Calu3 (cell line): ENCODE measurements at regions not wholly inside any gene's neighbourhood (a gene's known extent, or its start where the extent isn't known, plus 50 kb on each side); places are given as distances from the start of the nearest gene placed in this dataset.

ENCODE experiments used
- BruUV-seq: library from RNA; stranded (reverse); fragments of 400-500 nt; replicated peaks from 2 replicates; lab custom pipeline; 2021; lab: Mats Ljungman, UMichigan
- CTCF ChIA-PET: fragments of 300-600 bp; sonication (Branson Sonifier 250); formaldehyde crosslinking; loops from one replicate; lab custom pipeline; 2022; ENCODE audit warnings: antibody characterized with exemption; lab: Charles Lee
- DNase-seq: peaks from one replicate; pipeline ENCODE4 v3.0.0; 2022
- H3K27ac Mint-ChIP-seq: one replicate; pipeline ENCODE4 v1.8.0; 2022; ENCODE audit warnings: mixed read lengths; ENCODE audit not compliant: unreplicated experiment
- H3K27me3 Mint-ChIP-seq: one replicate; pipeline ENCODE4 v1.8.0; 2022; ENCODE audit warnings: mixed read lengths; ENCODE audit not compliant: unreplicated experiment
- H3K36me3 Mint-ChIP-seq: one replicate; pipeline ENCODE4 v1.8.0; 2022; ENCODE audit warnings: mild to moderate bottlenecking, moderate library complexity, mixed read lengths; ENCODE audit not compliant: insufficient read depth, unreplicated experiment
- H3K4me1 Mint-ChIP-seq: one replicate; pipeline ENCODE4 v1.8.0; 2022; ENCODE audit warnings: mild to moderate bottlenecking, low read depth, mixed read lengths; ENCODE audit not compliant: unreplicated experiment
- H3K4me3 Mint-ChIP-seq: one replicate; pipeline ENCODE4 v1.8.0; 2022; ENCODE audit warnings: mild to moderate bottlenecking, low read depth, moderate library complexity, mixed read lengths; ENCODE audit not compliant: unreplicated experiment
- H3K9me3 Mint-ChIP-seq: one replicate; pipeline ENCODE4 v1.8.0; 2022; ENCODE audit warnings: low read depth, mixed read lengths; ENCODE audit not compliant: unreplicated experiment
- CTCF ChIP-seq: fragments of 200-600 bp; IDR thresholded peaks from one replicate; pipeline ENCODE4 v1.8.0; 2022; ENCODE audit warnings: antibody characterized with exemption; ENCODE audit not compliant: unreplicated experiment
- intact Hi-C: fragments of 100-400 bp; cut with micrococcal nuclease; formaldehyde crosslinking; loops from one replicate; pipeline ENCODE4 v1.10.0; 2022; ENCODE audit not compliant: unreplicated experiment

- DNase-seq = no peak
- intact Hi-C loops = no loop called here
- peaks cover 62% of the 10 kb centered on the region for H3K27me3 Mint-ChIP-seq
- H3K4me3 Mint-ChIP-seq = no peak overlapping the region
- H3K36me3 Mint-ChIP-seq = no peaks in the 10 kb centered on the region
- BruUV-seq = no TSS peak
- CTCF ChIA-PET = no interaction called here
- no peak overlapping the region for H3K27ac Mint-ChIP-seq
- H3K4me1 Mint-ChIP-seq = no peaks in the 10 kb centered on the region
- TF ChIP-seq CTCF = no peak
- H3K9me3 Mint-ChIP-seq = no peaks in the 10 kb centered on the region
Measured at GRCh38 chr9:89835666-89836065, 230.9 kb downstream of the GADD45G start.

- no TSS peak for BruUV-seq
- H3K36me3 Mint-ChIP-seq = no peaks in the 10 kb centered on the region
- H3K4me3 Mint-ChIP-seq = no peak overlapping the region
- DNase-seq = no peak
- intact Hi-C loops = no loop called here
- no peak for TF ChIP-seq CTCF
- H3K9me3 Mint-ChIP-seq = no peaks in the 10 kb centered on the region
- peaks cover 72% of the 10 kb centered on the region for H3K27me3 Mint-ChIP-seq
- CTCF ChIA-PET = no interaction called here
- H3K27ac Mint-ChIP-seq = no peak overlapping the region
- H3K4me1 Mint-ChIP-seq = no peaks in the 10 kb centered on the region
Measured at GRCh38 chr9:89837162-89837933, 232.5 kb downstream of the GADD45G start.

GRCh38 chr9:89837934-89838310, 233.1 kb downstream of the GADD45G start:
- H3K9me3 Mint-ChIP-seq = no peaks in the 10 kb centered on the region
- no peaks in the 10 kb centered on the region for H3K4me1 Mint-ChIP-seq
- CTCF ChIA-PET = no interaction called here
- peaks cover 72% of the 10 kb centered on the region for H3K27me3 Mint-ChIP-seq
- no peak overlapping the region for H3K27ac Mint-ChIP-seq
- intact Hi-C loops = no loop called here
- H3K36me3 Mint-ChIP-seq = no peaks in the 10 kb centered on the region
- no peak overlapping the region for H3K4me3 Mint-ChIP-seq
- no peak for TF ChIP-seq CTCF
- no TSS peak for BruUV-seq
- no peak for DNase-seq

DNA sequence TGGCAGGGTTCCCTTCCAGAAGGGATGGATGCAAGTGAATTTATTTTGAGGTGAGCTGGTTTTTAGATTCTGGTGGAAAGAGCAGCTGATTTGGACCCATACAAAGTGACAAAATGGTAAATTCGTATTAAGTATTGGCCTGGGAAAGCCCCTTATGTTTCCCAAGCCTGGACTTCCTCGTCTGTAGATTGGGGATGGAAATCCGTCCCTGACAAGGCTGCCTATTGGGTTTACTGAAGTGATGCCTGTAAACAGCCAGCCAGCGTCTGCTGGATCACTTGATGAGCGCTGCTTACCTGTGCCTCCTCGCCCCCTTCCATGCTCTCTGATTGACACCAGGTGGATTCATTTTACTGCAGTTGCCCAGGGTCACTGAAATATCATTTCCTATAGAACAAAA, 233.8 kb downstream of the GADD45G start:
- H3K9me3 Mint-ChIP-seq = no peaks in the 10 kb centered on the region
- peaks cover 72% of the 10 kb centered on the region for H3K27me3 Mint-ChIP-seq
- H3K4me1 Mint-ChIP-seq = no peaks in the 10 kb centered on the region
- no peak overlapping the region for H3K4me3 Mint-ChIP-seq
- CTCF ChIA-PET = no interaction called here
- no peak overlapping the region for H3K27ac Mint-ChIP-seq
- intact Hi-C loops = no loop called here
- DNase-seq = no peak
- no TSS peak for BruUV-seq
- H3K36me3 Mint-ChIP-seq = no peaks in the 10 kb centered on the region
- no peak for TF ChIP-seq CTCF
